IPS DF 6.9 (cell line): ENCODE measurements at regions not wholly inside any gene's neighbourhood (a gene's known extent, or its start where the extent isn't known, plus 50 kb on each side); places are given as distances from the start of the nearest gene placed in this dataset.
"Not testable (repeated sequence)": the region's sequence is repeated elsewhere in the genome, so short reads cannot be mapped to it uniquely, and the experiment has no call there.

ENCODE experiments used
- DNase-seq: peaks from one replicate; pipeline ENCODE4 v3.0.0-alpha.2; 2013; ENCODE audit warnings: low read depth, low spot score
- H3K27ac ChIP-seq: one replicate; pipeline ENCODE4 v1.5.1; 2013; ENCODE audit warnings: low read length, control low read depth
- H3K27me3 ChIP-seq: 2 replicates; pipeline ENCODE4 v1.6.1; 2013; ENCODE audit warnings: mild to moderate bottlenecking, low read length; ENCODE audit not compliant: control insufficient read depth, insufficient read depth
- H3K36me3 ChIP-seq: 2 replicates; pipeline ENCODE4 v1.6.1; 2013; ENCODE audit warnings: low read length; ENCODE audit not compliant: control insufficient read depth, insufficient read depth
- H3K4me1 ChIP-seq: 2 replicates; pipeline ENCODE4 v1.6.1; 2013; ENCODE audit warnings: low read length; ENCODE audit not compliant: control insufficient read depth, insufficient read depth
- H3K4me3 ChIP-seq: 2 replicates; pipeline ENCODE4 v1.5.1; 2013; ENCODE audit warnings: mild to moderate bottlenecking, low read length
- H3K9me3 ChIP-seq: 2 replicates; pipeline ENCODE4 v1.6.1; 2013; ENCODE audit warnings: low read length, inconsistent platforms; ENCODE audit not compliant: control insufficient read depth, insufficient read depth
- WGBS: extraction: QIAGEN DNeasy Blood & Tissue Kit; methylation state at CpG from one replicate; pipeline ENCODE4 v1.1.7; 2013; ENCODE audit warnings: mixed read lengths, missing lambda C conversion rate; ENCODE audit not compliant: insufficient read length, insufficient coverage; 5-methylcytosine and 5-hydroxymethylcytosine counted together

DNA sequence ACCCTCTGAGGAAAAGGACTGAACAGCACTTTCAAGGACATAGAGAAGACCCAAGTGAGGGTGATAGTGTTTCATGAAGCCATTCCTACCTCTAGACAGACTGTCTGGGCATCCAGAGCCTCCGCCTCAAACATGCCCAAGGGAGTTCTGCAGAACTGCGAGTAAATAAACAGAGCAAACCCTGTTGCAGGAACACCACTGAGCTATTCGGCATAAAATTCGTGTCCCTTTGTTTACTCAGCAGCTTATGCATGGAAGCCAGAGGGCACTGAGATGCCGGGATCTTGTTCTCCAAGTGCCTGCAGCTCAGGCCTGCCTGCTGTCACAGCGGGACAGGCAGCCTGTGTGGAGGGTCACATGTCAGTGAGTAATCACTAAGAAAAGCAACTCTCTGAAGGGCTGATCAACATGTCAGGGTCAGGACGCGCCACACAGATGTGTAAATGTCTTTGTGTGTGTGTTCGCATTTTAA lies 164.9 kb upstream of the HEY2 start:
- DNase-seq = peak; percentile 52
- H3K4me1 ChIP-seq = peaks cover 3% of the 10 kb centered on the region; the same call in 1 of the 2 replicates

DNA sequence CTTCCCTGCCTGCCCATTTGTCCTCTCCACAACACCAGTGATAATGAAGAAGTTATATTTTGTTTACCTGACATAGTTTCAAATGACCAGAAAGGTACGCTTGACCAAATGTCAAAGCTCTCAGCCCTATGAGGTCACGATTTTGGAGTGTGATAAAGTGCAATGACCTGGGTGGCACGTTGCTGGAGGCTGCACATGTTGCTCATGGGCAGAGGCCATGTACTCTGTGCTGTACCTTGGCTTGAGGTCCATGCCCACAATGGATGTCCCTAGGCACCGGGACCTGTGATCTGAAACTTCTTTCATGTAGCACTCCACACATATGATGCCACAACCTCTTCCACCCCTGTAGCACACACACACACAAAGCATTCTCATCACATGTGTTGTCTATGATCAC lies 164.0 kb upstream of the HEY2 start:
- Histone ChIP-seq H3K4me1 (peaks cover 3% of the 10 kb centered on the region; the same call in 1 of the 2 replicates), H3K27ac (no peak overlapping the region), H3K9me3 (no peaks in the 10 kb centered on the region), H3K27me3 (no peaks in the 10 kb centered on the region), H3K36me3 (no peaks in the 10 kb centered on the region), H3K4me3 (no peak overlapping the region)
- WGBS = no CpG with 5 or more reads among the region's 4 CpGs
- no peak for DNase-seq

More for the DNA sequence above, 164.9 kb upstream of the HEY2 start:
- H3K27me3 ChIP-seq = no peaks in the 10 kb centered on the region
- H3K27ac ChIP-seq = no peak overlapping the region
- WGBS = no CpG with 5 or more reads among the region's 9 CpGs
- H3K36me3 ChIP-seq = no peaks in the 10 kb centered on the region
- H3K4me3 ChIP-seq = no peak overlapping the region
- H3K9me3 ChIP-seq = no peaks in the 10 kb centered on the region

DNA sequence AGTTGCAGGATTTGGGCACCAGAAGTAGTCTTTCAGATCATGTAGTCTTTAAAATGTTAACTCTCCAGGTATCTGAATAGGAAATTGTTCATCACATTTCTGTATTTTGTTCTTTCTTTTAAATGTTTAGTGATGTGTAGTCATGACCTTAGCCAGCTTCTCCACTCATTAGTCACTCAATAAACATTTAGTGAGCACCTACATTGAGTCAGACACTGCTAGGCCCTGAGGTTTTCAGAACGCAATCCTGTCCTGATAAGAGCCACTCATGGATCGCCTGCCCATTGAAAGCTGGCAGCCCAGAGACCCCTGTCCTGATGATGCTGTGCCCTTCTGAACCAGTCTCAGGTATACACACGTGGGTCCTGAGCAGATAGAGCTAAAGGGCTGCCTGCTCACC lies 163.4 kb upstream of the HEY2 start:
- WGBS = no CpG with 5 or more reads among the region's 3 CpGs
- DNase-seq = no peak
- peaks cover 3% of the 10 kb centered on the region; the same call in 1 of the 2 replicates for H3K4me1 ChIP-seq

DNA sequence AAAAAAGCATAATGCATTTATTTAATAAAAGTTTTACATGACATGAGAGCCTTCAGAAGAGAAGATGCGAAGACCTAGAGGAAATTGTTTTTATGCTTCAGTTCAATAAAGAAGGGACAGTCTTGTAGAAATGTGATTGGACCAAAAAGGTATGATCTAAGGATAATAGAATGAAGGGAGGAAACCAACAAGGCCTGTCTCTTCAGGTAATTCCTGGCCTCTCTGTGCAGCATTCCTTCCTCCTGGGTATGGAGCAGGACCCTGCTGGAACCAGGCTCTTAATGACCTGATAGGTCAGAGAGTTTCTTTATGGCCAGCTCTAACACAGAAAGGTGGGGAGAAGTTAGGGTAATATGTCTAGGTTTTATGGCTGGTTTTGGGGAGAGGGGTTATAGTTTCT lies 162.8 kb upstream of the HEY2 start:
- whole genome bisulfite sequencing = no CpG with 5 or more reads among the region's 1 CpG
- no peak overlapping the region for H3K27ac ChIP-seq
- no peak for DNase-seq
- peaks cover 3% of the 10 kb centered on the region; the same call in 1 of the 2 replicates for H3K4me1 ChIP-seq
- no peak overlapping the region for H3K4me3 ChIP-seq
- no peaks in the 10 kb centered on the region for H3K9me3 ChIP-seq
- H3K36me3 ChIP-seq = no peaks in the 10 kb centered on the region
- no peaks in the 10 kb centered on the region for H3K27me3 ChIP-seq

More for the DNA sequence above, 163.4 kb upstream of the HEY2 start:
- Histone ChIP-seq H3K36me3 (no peaks in the 10 kb centered on the region), H3K9me3 (no peaks in the 10 kb centered on the region), H3K27ac (no peak overlapping the region), H3K4me3 (no peak overlapping the region), H3K27me3 (no peaks in the 10 kb centered on the region)

DNA sequence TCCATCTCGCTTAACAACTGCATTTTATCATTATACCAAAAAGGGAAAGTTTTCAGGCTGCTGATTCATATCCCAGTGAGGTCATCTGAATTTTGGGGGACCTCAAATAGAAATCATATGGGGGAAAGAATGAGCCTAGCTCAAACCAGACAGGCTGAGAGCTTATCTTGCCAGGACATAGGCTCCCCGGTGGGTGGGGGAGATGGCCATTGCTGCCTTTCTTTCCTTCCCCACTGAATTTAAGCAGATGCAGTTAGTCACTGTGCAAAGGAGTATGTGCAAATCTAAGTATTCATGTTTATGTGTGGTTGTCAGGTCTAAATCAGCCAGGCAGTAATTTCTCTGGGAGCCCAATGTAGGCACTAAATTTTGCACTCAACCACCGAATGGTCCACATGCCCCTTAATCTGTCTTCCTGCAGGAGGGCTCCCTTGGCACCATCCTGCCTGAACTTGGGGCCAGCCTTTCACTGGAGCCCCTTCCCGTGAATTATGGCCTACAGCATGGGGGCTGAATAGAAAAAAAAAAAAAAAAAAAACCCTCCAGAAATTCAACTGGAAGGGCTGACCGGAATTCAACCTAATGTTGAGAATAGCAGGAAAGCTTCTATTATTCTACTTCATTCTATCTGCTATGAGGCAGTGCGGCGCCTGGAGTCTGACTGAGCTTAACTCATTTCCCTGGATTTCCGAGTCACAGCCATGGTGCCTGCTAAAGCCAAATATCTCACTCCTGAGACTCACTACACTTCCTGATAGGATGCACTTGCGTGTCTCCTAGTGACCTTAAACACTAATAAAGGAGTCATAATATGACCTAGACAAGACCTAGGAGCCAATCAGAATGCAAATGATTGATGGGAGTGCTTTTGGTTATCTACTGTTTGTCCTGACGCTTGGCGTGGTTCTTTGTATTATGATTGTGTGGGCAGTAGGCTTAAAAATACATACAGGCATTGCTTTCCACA lies 161.5 kb upstream of the HEY2 start:
- DNase-seq = no peak
- no CpG with 5 or more reads among the region's 11 CpGs for WGBS

DNA sequence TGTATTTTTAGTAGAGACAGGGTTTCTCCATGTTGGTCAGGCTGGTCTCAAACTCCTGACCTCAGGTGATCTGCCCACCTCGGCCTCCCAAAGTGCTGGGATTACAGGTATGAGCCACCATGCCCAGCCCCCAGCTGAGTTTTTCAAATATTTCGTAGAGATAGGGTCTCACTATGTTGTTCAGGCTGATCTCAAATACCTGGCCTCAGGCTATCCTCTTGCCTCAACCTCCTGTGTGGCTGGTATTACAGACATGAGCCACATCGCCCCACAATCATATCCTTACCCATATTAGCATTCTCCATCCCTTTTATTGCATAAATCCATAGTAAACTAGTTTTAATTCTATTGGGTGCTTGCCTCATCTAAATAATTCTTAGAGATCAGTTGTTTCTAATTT lies 157.6 kb upstream of the HEY2 start:
- H3K9me3 ChIP-seq, H3K4me1 ChIP-seq: not testable (repeated sequence)

More for the DNA sequence above, 161.5 kb upstream of the HEY2 start:
- Histone ChIP-seq H3K9me3 (no peaks in the 10 kb centered on the region), H3K27me3 (no peaks in the 10 kb centered on the region), H3K4me3 (no peak overlapping the region), H3K4me1 (peaks cover 3% of the 10 kb centered on the region; the same call in 1 of the 2 replicates), H3K27ac (no peak overlapping the region), H3K36me3 (no peaks in the 10 kb centered on the region)

DNA sequence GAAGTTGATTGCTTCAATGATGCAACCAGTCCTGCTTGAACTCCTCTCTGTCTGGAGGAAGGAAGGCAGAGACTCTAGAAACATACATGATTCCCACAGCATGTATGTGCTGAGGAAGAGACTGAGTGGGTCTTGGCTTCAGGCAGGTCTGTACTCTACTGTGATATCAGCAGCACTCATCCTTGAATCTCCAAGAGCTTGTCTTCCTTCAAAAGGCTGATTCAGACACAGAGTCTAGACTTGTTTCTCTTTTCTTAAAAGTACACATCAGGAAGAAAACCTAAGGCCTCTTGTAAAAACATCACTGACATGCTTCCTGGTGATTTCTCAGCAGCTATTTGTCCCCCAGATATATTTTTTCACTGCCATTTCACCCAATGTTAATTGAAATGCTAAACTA lies 155.7 kb upstream of the HEY2 start:
- Histone ChIP-seq H3K27me3 (no peaks in the 10 kb centered on the region), H3K9me3 (no peaks in the 10 kb centered on the region), H3K4me3 (no peak overlapping the region), H3K27ac (no peak overlapping the region), H3K36me3 (no peaks in the 10 kb centered on the region), H3K4me1 (no peaks in the 10 kb centered on the region)
- no peak for DNase-seq

More for the DNA sequence above, 157.6 kb upstream of the HEY2 start:
- not testable (repeated sequence) for H3K27ac ChIP-seq, DNase-seq, H3K27me3 ChIP-seq, H3K4me3 ChIP-seq, H3K36me3 ChIP-seq
- no CpG with 5 or more reads among the region's 3 CpGs for WGBS

DNA sequence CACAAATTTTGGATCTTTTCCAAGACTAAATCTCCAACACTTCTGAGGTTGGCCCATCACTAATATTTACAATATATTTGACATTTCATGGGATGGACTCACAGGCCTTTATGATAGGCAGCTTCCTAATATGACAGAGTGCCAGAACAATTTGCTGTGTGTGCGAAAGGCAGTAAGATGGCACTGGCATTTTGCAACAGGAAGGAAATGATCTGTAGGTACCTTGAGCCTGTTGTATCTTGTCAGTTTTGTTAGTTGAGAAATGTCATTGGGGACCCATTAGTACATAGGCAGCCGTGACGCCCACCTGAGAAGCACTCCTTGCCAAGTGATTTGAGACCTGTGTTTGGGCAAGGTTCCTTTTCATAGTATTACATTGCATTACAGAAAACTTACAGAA lies 153.4 kb upstream of the HEY2 start:
- H3K36me3 ChIP-seq = no peaks in the 10 kb centered on the region
- H3K9me3 ChIP-seq = no peaks in the 10 kb centered on the region
- no CpG with 5 or more reads among the region's 3 CpGs for WGBS
- H3K27me3 ChIP-seq = no peaks in the 10 kb centered on the region
- DNase-seq = no peak
- no peaks in the 10 kb centered on the region for H3K4me1 ChIP-seq
- no peak overlapping the region for H3K27ac ChIP-seq
- no peak overlapping the region for H3K4me3 ChIP-seq

DNA sequence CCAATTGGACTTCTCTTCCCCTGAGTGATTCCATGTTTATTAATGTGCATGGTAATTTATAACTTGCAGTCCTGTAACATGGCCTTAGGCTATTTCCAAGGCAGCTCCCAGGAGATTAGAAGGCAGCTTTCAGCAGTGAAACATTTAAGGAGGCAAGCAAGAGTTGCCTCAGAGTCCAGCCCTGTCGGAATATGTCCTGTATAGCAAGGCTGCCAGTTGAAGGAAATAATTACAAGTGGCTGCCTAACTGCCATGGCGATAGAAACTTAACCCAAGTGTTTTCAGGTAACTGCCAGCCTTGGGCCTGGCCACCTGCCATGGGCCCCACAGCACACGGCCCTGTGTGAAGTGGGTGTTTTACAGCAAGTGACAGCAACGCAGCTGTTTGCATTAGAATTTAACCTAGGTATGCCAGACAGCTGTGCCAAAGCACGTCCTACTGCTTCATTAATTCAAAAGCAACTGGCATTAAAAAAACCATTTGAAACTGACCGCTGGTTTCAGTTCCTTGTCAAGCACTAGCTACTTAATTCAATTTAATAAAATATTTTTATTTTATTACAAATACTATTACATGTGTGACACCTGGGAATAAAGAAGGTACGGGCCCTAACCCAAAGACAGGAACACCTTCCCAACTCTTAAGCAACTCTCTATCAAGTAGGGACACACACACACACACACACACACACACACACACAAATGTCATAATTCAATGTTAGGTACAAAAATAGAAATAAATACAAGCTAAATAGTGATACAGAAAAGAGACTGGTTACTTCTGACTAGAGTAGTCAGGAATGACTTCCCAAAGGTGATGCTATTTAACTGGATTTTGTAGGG lies 151.8 kb upstream of the HEY2 start:
- Histone ChIP-seq H3K9me3 (no peaks in the 10 kb centered on the region), H3K27ac (no peak overlapping the region), H3K4me1 (no peaks in the 10 kb centered on the region), H3K4me3 (no peak overlapping the region), H3K36me3 (no peaks in the 10 kb centered on the region), H3K27me3 (no peaks in the 10 kb centered on the region)
- no CpG with 5 or more reads among the region's 7 CpGs for WGBS
- no peak for DNase-seq

DNA sequence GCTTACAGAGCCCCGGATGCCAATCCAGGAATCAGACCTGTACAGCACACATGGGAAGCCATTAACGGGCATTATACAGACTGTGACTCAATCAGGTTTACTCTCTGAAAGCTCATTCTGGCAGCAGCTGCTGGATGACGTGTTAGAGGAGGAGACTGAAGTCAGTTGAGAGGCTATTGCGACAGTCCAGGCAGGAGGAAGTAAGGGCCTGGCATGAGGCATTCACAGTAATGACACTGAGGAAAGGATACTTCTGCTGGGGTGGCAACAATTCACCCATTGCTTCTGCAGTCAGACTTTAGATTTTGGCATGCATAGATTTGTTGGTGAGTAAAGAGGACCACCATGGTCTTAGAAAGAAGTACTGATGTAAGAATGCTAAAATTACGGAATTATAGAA lies 151.0 kb upstream of the HEY2 start:
- DNase-seq = no peak
- WGBS = no CpG with 5 or more reads among the region's 5 CpGs
- Histone ChIP-seq H3K27me3 (no peaks in the 10 kb centered on the region), H3K4me3 (no peak overlapping the region), H3K4me1 (no peaks in the 10 kb centered on the region), H3K27ac (no peak overlapping the region), H3K9me3 (no peaks in the 10 kb centered on the region), H3K36me3 (no peaks in the 10 kb centered on the region)
